GM23338 (cell line): ENCODE measurements at regions not wholly inside any gene's neighbourhood (a gene's known extent, or its start where the extent isn't known, plus 50 kb on each side); places are given as distances from the start of the nearest gene placed in this dataset.

Experiments
- CREB1 ChIP-seq: fragments of 250-450 bp; sonication (Bioruptor Pico); IDR thresholded peaks from 2 replicates; pipeline ENCODE4 v1.5.0; 2020; ENCODE audit warnings: low read depth, mild to moderate bottlenecking, moderate library complexity
- CTCF ChIP-seq, 2 experiments: fragments of 200-600 bp in 1 of 2; sonication (generic) in 1 of 2; conservative IDR thresholded peaks; 2 replicates each; pipeline versions ENCODE4 v1.5.1 to v1.6.1; 2016 to 2017; ENCODE audit warnings: antibody characterized with exemption in 2 of 2, low read depth in 2 of 2, mild to moderate bottlenecking in 2 of 2, moderate library complexity in 1 of 2
- ETS1 ChIP-seq: IDR thresholded peaks from 2 replicates; pipeline ENCODE4 v1.6.1; 2016; ENCODE audit warnings: antibody characterized with exemption
- EZH2 ChIP-seq: fragments of 200-600 bp; sonication (generic); IDR thresholded peaks from one replicate; pipeline ENCODE4 v1.8.0; 2017; ENCODE audit warnings: antibody characterized with exemption, mild to moderate bottlenecking, low read depth; ENCODE audit not compliant: unreplicated experiment
- EZH2phosphoT487 ChIP-seq: fragments of 200-600 bp; sonication (generic); IDR thresholded peaks from one replicate; pipeline ENCODE4 v1.8.1; 2018; ENCODE audit warnings: antibody characterized with exemption; ENCODE audit not compliant: unreplicated experiment
- JUNB ChIP-seq: IDR thresholded peaks from one replicate; pipeline ENCODE4 v1.6.1; 2016; ENCODE audit warnings: antibody characterized with exemption; ENCODE audit not compliant: unreplicated experiment
- POLR2AphosphoS5 ChIP-seq: IDR thresholded peaks from 2 replicates; pipeline ENCODE4 v1.6.1; 2016; ENCODE audit warnings: antibody characterized with exemption, low read depth
- REST ChIP-seq: IDR thresholded peaks from one replicate; pipeline ENCODE4 v1.6.1; 2018; ENCODE audit warnings: antibody characterized with exemption; ENCODE audit not compliant: unreplicated experiment
- STAT1 ChIP-seq: IDR thresholded peaks from one replicate; pipeline ENCODE4 v1.6.1; 2016; ENCODE audit warnings: antibody characterized with exemption; ENCODE audit not compliant: unreplicated experiment
- ZNF114 ChIP-seq: fragments of 250-450 bp; sonication (Bioruptor Pico); IDR thresholded peaks from 2 replicates; pipeline ENCODE4 v1.5.0; 2020; ENCODE audit warnings: mild to moderate bottlenecking, moderate library complexity
- ZNF331 ChIP-seq: fragments of 250-450 bp; sonication (Bioruptor Pico); IDR thresholded peaks from 2 replicates; pipeline ENCODE4 v1.5.0; 2020; ENCODE audit warnings: low read depth, mild to moderate bottlenecking, moderate library complexity

- TF ChIP-seq CTCF (conservative IDR thresholded peaks at IDR 0.05; ENCODE audit: low read depth in 2 of 2) (no peak), REST (no peak), EZH2 (no peak), JUNB (no peak), ZNF114 (CRISPR knock-in tag) (no peak), POLR2AphosphoS5 (no peak), STAT1 (no peak), ZNF331 (CRISPR knock-in tag) (no peak), CREB1 (CRISPR knock-in tag) (no peak), EZH2phosphoT487 (no peak), ETS1 (no peak)
These were observed 80.5 kb downstream of the FOXI3 start for GRCh38 chr2:88372042-88372441.
